ENCODE measurements at regions not wholly inside any gene's neighbourhood (a gene's known extent, or its start where the extent isn't known, plus 50 kb on each side); places are given as distances from the start of the nearest gene placed in this dataset.

- Histone ChIP-seq H3K79me2 (ENCODE audit: low read length) (no peaks in the 10 kb centered on the region), H3F3A (ENCODE audit: insufficient read depth, low read length) (no peaks in the 10 kb centered on the region), H3K4me1 (ENCODE audit: low read length) (no peaks in the 10 kb centered on the region), H3K27ac (ENCODE audit: low read length) (no peak overlapping the region), H3K9ac (ENCODE audit: low read length) (no peak overlapping the region), H2AFZ (ENCODE audit: low read length) (no peak overlapping the region), H3K27me3 (replicated peaks; ENCODE audit: insufficient read depth, low read length) (peaks cover 35% of the 10 kb centered on the region), H3K9me3 (replicated peaks; ENCODE audit: insufficient read depth, low read length) (no peaks in the 10 kb centered on the region), H3K4me2 (ENCODE audit: low read depth, low read length) (no peak overlapping the region), H3K36me3 (replicated peaks; ENCODE audit: insufficient read depth, low read length) (no peaks in the 10 kb centered on the region), H4K20me1 (ENCODE audit: insufficient read depth, low read length) (no peaks in the 10 kb centered on the region), H3K4me3 (ENCODE audit: low read length) (no peak overlapping the region), H3K9me2 (replicated peaks; ENCODE audit: insufficient read depth, low read length) (no peaks in the 10 kb centered on the region)
- no peak for DNase-seq
- no peak for TF ChIP-seq CTCF (IDR thresholded peaks at IDR 0.05; ENCODE audit: low read length)
- TF ChIP-seq EZH2phosphoT487 (IDR thresholded peaks at IDR 0.05; ENCODE audit: low read length), result no peak
- TF ChIP-seq EZH2 (optimal IDR thresholded peaks at IDR 0.05; ENCODE audit: low read depth, low read length), result no peak
These were observed 92.0 kb upstream of the LINGO1 start for GRCh38 chr15:77724715-77725114.

- Histone ChIP-seq H3K9ac (ENCODE audit: low read length) (no peak overlapping the region), H3K79me2 (ENCODE audit: low read length) (no peaks in the 10 kb centered on the region), H3F3A (ENCODE audit: insufficient read depth, low read length) (no peaks in the 10 kb centered on the region), H3K27ac (ENCODE audit: low read length) (no peak overlapping the region), H3K4me2 (ENCODE audit: low read depth, low read length) (no peak overlapping the region), H4K20me1 (ENCODE audit: insufficient read depth, low read length) (no peaks in the 10 kb centered on the region), H3K4me3 (ENCODE audit: low read length) (no peak overlapping the region), H3K36me3 (replicated peaks; ENCODE audit: insufficient read depth, low read length) (no peaks in the 10 kb centered on the region), H2AFZ (ENCODE audit: low read length) (no peak overlapping the region), H3K9me3 (replicated peaks; ENCODE audit: insufficient read depth, low read length) (no peaks in the 10 kb centered on the region), H3K27me3 (replicated peaks; ENCODE audit: insufficient read depth, low read length) (peaks cover 45% of the 10 kb centered on the region), H3K9me2 (replicated peaks; ENCODE audit: insufficient read depth, low read length) (no peaks in the 10 kb centered on the region), H3K4me1 (ENCODE audit: low read length) (no peaks in the 10 kb centered on the region)
- no peak for DNase-seq
- TF ChIP-seq CTCF (IDR thresholded peaks at IDR 0.05; ENCODE audit: low read length), result no peak
- TF ChIP-seq EZH2 (optimal IDR thresholded peaks at IDR 0.05; ENCODE audit: low read depth, low read length), result no peak
- no peak for TF ChIP-seq EZH2phosphoT487 (IDR thresholded peaks at IDR 0.05; ENCODE audit: low read length)
These were observed 91.0 kb upstream of the LINGO1 start for GRCh38 chr15:77723756-77724155.

- no peaks in the 10 kb centered on the region for H3K79me2 ChIP-seq (ENCODE audit: low read length)
- H3K27ac ChIP-seq (ENCODE audit: low read length), result no peak overlapping the region
- no peaks in the 10 kb centered on the region for H3K9me3 ChIP-seq (replicated peaks; ENCODE audit: insufficient read depth, low read length)
- H3K4me2 ChIP-seq (ENCODE audit: low read depth, low read length), result no peak overlapping the region
- no peak overlapping the region for H3K9ac ChIP-seq (ENCODE audit: low read length)
- TF ChIP-seq EZH2phosphoT487 (IDR thresholded peaks at IDR 0.05; ENCODE audit: low read length) (no peak), EZH2 (optimal IDR thresholded peaks at IDR 0.05; ENCODE audit: low read depth, low read length) (no peak), CTCF (IDR thresholded peaks at IDR 0.05; ENCODE audit: low read length) (no peak)
- H3K4me3 ChIP-seq (ENCODE audit: low read length), result no peak overlapping the region
- no peaks in the 10 kb centered on the region for H3K36me3 ChIP-seq (replicated peaks; ENCODE audit: insufficient read depth, low read length)
- no peaks in the 10 kb centered on the region for H3F3A ChIP-seq (ENCODE audit: insufficient read depth, low read length)
- no peaks in the 10 kb centered on the region for H3K9me2 ChIP-seq (replicated peaks; ENCODE audit: insufficient read depth, low read length)
- DNase-seq, result no peak
- no peaks in the 10 kb centered on the region for H3K4me1 ChIP-seq (ENCODE audit: low read length)
- H3K27me3 ChIP-seq (replicated peaks; ENCODE audit: insufficient read depth, low read length), result peaks cover 44% of the 10 kb centered on the region
- no peak overlapping the region for H2AFZ ChIP-seq (ENCODE audit: low read length)
- no peaks in the 10 kb centered on the region for H4K20me1 ChIP-seq (ENCODE audit: insufficient read depth, low read length)
These were observed 90.2 kb upstream of the LINGO1 start for GRCh38 chr15:77722759-77723460.

Data from MM.1S (cell line).